Keratinocyte (primary cell): ENCODE measurements at regions not wholly inside any gene's neighbourhood (a gene's known extent, or its start where the extent isn't known, plus 50 kb on each side); places are given as distances from the start of the nearest gene placed in this dataset.

Experiments
- DNase-seq: peaks from one replicate; pipeline ENCODE4 v3.0.0-alpha.2; 2011; ENCODE audit warnings: low read depth, missing footprints, low spot score
- FAIRE-seq: peaks from 2 replicates; lab custom pipeline; 2011; peaks lifted over from hg19 to GRCh38; lab: Jason Lieb, UNC
- H2AFZ ChIP-seq: 2 replicates; pipeline ENCODE4 v1.6.0; 2012; ENCODE audit warnings: low read length, control low read depth, inconsistent platforms; ENCODE audit not compliant: control insufficient read depth
- H3K27ac ChIP-seq: 2 replicates; pipeline ENCODE4 v1.5.1; 2011; ENCODE audit warnings: low read length; ENCODE audit not compliant: control insufficient read depth, insufficient read depth
- H3K27me3 ChIP-seq: 3 replicates; pipeline ENCODE4 v1.6.0; 2011; ENCODE audit warnings: low read length; ENCODE audit not compliant: control insufficient read depth, insufficient read depth; ENCODE audit errors: extremely low read depth
- H3K36me3 ChIP-seq, 2 experiments: 2 replicates in 1 of 2; 3 replicates in 1 of 2; pipeline ENCODE4 v1.5.1; 2011; ENCODE audit warnings: low read length in 2 of 2, mild to moderate bottlenecking in 1 of 2; ENCODE audit not compliant: control insufficient read depth in 2 of 2, insufficient read depth in 2 of 2; ENCODE audit errors: extremely low read depth in 1 of 2
- H3K4me1 ChIP-seq: 3 replicates; pipeline ENCODE4 v1.5.1; 2011; ENCODE audit warnings: low read length; ENCODE audit not compliant: control insufficient read depth, insufficient read depth; ENCODE audit errors: extremely low read depth
- H3K4me2 ChIP-seq: 3 replicates; pipeline ENCODE4 v1.6.0; 2011; ENCODE audit warnings: low read depth, low read length; ENCODE audit not compliant: control insufficient read depth, insufficient read depth; ENCODE audit errors: extremely low read depth
- H3K4me3 ChIP-seq, 3 experiments: fragments of 200-600 bp in 1 of 3; sonication (generic) in 1 of 3; 2 replicates in 2 of 3; 3 replicates in 1 of 3; pipeline ENCODE4 v1.5.1; 2011 to 2016; ENCODE audit warnings: low read length in 3 of 3, mild to moderate bottlenecking in 3 of 3, control low read depth in 2 of 3, inconsistent platforms in 1 of 3, low read depth in 1 of 3, mixed read lengths in 1 of 3, mixed run types in 1 of 3, moderate library complexity in 1 of 3; ENCODE audit not compliant: control insufficient read depth in 2 of 3, insufficient read depth in 2 of 3; ENCODE audit errors: extremely low read depth in 1 of 3
- H3K79me2 ChIP-seq: 2 replicates; pipeline ENCODE4 v1.6.0; 2012; ENCODE audit warnings: low read length; ENCODE audit not compliant: control insufficient read depth, insufficient read depth
- H3K9ac ChIP-seq: 3 replicates; pipeline ENCODE4 v1.6.0; 2011; ENCODE audit warnings: low read length; ENCODE audit not compliant: control insufficient read depth, insufficient read depth; ENCODE audit errors: extremely low read depth
- H3K9me1 ChIP-seq: 3 replicates; pipeline ENCODE4 v1.6.0; 2011; ENCODE audit warnings: low read length; ENCODE audit not compliant: control insufficient read depth, insufficient read depth; ENCODE audit errors: extremely low read depth
- H3K9me3 ChIP-seq: 2 replicates; pipeline ENCODE4 v1.5.1; 2012; ENCODE audit warnings: low read depth, low read length; ENCODE audit not compliant: control insufficient read depth
- H4K20me1 ChIP-seq: 3 replicates; pipeline ENCODE4 v1.6.0; 2011; ENCODE audit warnings: low read length; ENCODE audit not compliant: control insufficient read depth, insufficient read depth; ENCODE audit errors: extremely low read depth
- CTCF ChIP-seq, 3 experiments: IDR thresholded peaks in 1 of 3; conservative IDR thresholded peaks in 1 of 3; optimal IDR thresholded peaks in 1 of 3; 2 replicates in 2 of 3; 3 replicates in 1 of 3; pipeline versions ENCODE3 to v1.5.1; 2011; ENCODE audit warnings: low read length in 3 of 3, mild to moderate bottlenecking in 3 of 3, moderate library complexity in 2 of 3, control low read depth in 1 of 3, inconsistent platforms in 1 of 3; ENCODE audit not compliant: insufficient read depth in 2 of 3; ENCODE audit errors: extremely low read depth in 1 of 3
- EZH2 ChIP-seq: IDR thresholded peaks from one replicate; pipeline ENCODE4 v1.6.1; 2012; ENCODE audit warnings: inconsistent platforms, mild to moderate bottlenecking, low read length, moderate library complexity
- dilution Hi-C: fragments of 300-500 bp; cut with MboI; formaldehyde crosslinking; loops from one replicate; pipeline ENCODE4 v1.7.0; 2020; ENCODE audit warnings: low sequenced_read_pairs; ENCODE audit not compliant: extremely low pct_ligation_motif_present

GRCh38 chr4:42339935-42340406 is 57.3 kb upstream of the SHISA3 start:
- H3K4me3 ChIP-seq, result no peak overlapping the region

GRCh38 chr4:42341518-42342026 is 55.7 kb upstream of the SHISA3 start:
- no peaks in the 10 kb centered on the region for H3K4me1 ChIP-seq
- H2AFZ ChIP-seq, result no peak overlapping the region
- no peak overlapping the region for H3K27ac ChIP-seq
- no peaks in the 10 kb centered on the region for H3K36me3 ChIP-seq
- H3K4me2 ChIP-seq, result no peak overlapping the region
- DNase-seq, result no peak
- no peak overlapping the region for H3K4me3 ChIP-seq
- no peaks in the 10 kb centered on the region for H3K9me1 ChIP-seq
- no peaks in the 10 kb centered on the region for H3K27me3 ChIP-seq
- H3K79me2 ChIP-seq, result no peaks in the 10 kb centered on the region
- TF ChIP-seq EZH2, result no peak
- TF ChIP-seq CTCF (optimal IDR thresholded peaks at IDR 0.05 in 1 of 3, IDR thresholded peaks at IDR 0.05 in 1 of 3, conservative IDR thresholded peaks at IDR 0.05 in 1 of 3; ENCODE audit: extremely low read depth in 1 of 3, insufficient read depth in 2 of 3, low read length in 3 of 3), result no peak
- no peak for FAIRE-seq
- dilution Hi-C loops, result no loop called here
- H3K9ac ChIP-seq, result no peak overlapping the region
- H4K20me1 ChIP-seq, result no peaks in the 10 kb centered on the region
- H3K9me3 ChIP-seq, result no peaks in the 10 kb centered on the region

More at GRCh38 chr4:42339935-42340406, 57.3 kb upstream of the SHISA3 start:
- DNase-seq (no peak), FAIRE-seq (no peak)
- Histone ChIP-seq H3K4me1 (no peaks in the 10 kb centered on the region), H3K4me2 (no peak overlapping the region), H3K9me3 (no peaks in the 10 kb centered on the region), H3K27me3 (no peaks in the 10 kb centered on the region), H3K9ac (no peak overlapping the region), H2AFZ (no peak overlapping the region), H3K27ac (no peak overlapping the region), H3K36me3 (no peaks in the 10 kb centered on the region), H3K79me2 (no peaks in the 10 kb centered on the region), H4K20me1 (no peaks in the 10 kb centered on the region), H3K9me1 (no peaks in the 10 kb centered on the region)
- dilution Hi-C loops, result no loop called here
- no peak for TF ChIP-seq EZH2
- TF ChIP-seq CTCF (optimal IDR thresholded peaks at IDR 0.05 in 1 of 3, IDR thresholded peaks at IDR 0.05 in 1 of 3, conservative IDR thresholded peaks at IDR 0.05 in 1 of 3; ENCODE audit: extremely low read depth in 1 of 3, insufficient read depth in 2 of 3, low read length in 3 of 3), result no peak
